ENCODE measurements at regions not wholly inside any gene's neighbourhood (a gene's known extent, or its start where the extent isn't known, plus 50 kb on each side); places are given as distances from the start of the nearest gene placed in this dataset.

DNA sequence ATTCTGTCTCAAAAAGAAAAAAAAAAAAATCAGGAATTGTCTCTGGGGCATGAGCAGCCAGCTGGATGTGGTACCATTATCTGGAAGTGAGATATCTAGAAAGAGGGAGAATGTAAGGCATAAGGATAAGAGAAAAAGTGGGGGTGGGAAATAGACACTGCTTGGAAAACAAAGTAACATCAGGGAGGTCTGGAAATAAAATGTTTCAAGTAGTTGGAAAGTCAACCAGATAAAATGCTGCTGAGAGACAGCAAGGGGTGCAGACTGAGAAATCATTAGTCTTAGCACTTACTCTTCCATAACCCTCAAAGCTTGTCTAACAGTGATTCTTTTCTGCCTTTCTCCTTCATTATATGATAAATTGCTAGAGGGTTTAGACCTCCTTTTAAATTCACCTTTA lies 159.7 kb upstream of the TBL1XR1 start:
- peak overlapping the region; percentile 97 for H2BK120ac ChIP-seq (ENCODE audit: low read depth, low read length)
- no peak overlapping the region for H3K4me3 ChIP-seq (ENCODE audit: low read length)
- H3K4me1 ChIP-seq (ENCODE audit: control insufficient read depth, low read depth, low read length), result peaks cover 30% of the 10 kb centered on the region
- peak overlapping the region; percentile 94 for H2BK5ac ChIP-seq (ENCODE audit: low read length)
- H3K79me1 ChIP-seq (ENCODE audit: low read length), result no peaks in the 10 kb centered on the region
- H3K23ac ChIP-seq (ENCODE audit: low read length), result no peak overlapping the region
- H3K9ac ChIP-seq (ENCODE audit: low read length), result no peak overlapping the region
- no peaks in the 10 kb centered on the region for H3K27me3 ChIP-seq (ENCODE audit: insufficient read depth, low read length, poor library complexity)
- no peaks in the 10 kb centered on the region for H3K79me2 ChIP-seq (ENCODE audit: control insufficient read depth, insufficient read depth, low read length)
- H3K36me3 ChIP-seq (ENCODE audit: control insufficient read depth, insufficient read depth, low read length), result no peaks in the 10 kb centered on the region
- DNase-seq, result no peak
- H2AK5ac ChIP-seq (ENCODE audit: low read length), result no peak overlapping the region
- H3K56ac ChIP-seq (ENCODE audit: low read length), result peak overlapping the region; percentile 90
- H2BK15ac ChIP-seq (replicated peaks; ENCODE audit: low read depth), result peak overlapping the region; percentile 77
- no peak overlapping the region for H4K8ac ChIP-seq (ENCODE audit: low read depth, low read length)
- no peak overlapping the region for H3K4me2 ChIP-seq (ENCODE audit: low read length)
- peak overlapping the region; percentile 92 for H3K18ac ChIP-seq (ENCODE audit: low read length)
- H4K5ac ChIP-seq (ENCODE audit: low read length), result no peak overlapping the region
- H3K4ac ChIP-seq (ENCODE audit: low read depth, low read length), result peak overlapping the region; percentile 84
- peak overlapping the region; percentile 99 for H3K27ac ChIP-seq (ENCODE audit: low read depth, low read length)

DNA sequence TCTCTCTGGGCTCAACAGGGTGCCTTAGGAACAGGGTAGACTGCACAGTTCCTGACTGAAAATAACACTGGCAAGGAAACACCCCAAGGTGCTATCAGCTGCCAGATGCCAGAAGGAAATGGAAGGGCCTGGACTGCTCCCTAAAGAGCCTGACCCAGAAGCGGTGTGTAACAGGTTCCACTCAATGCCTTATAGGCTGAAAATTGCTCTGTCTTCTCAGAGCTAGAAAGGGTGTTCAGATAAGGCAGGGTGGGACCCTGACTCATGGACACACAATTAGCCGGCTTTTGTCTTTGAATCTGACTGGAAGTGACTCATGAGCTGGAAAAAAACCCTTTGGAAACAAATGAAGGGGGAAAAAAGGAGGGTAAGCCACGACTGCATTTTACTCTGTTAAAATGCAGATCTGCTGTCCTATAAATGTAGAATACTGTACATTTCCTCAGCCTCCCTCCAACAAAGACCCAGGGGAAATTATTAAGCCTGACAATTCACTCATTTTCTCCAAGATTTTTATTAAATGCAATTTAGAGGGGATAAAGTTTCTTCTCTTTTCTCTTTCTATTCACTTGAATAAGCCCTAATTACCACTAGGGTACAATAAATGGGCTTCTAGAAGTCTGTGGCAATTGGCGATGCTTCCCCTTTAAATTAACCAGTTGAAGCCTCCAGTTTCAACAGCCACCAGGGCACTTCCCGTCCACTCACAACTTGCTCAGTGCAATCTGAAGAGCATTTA lies 160.2 kb upstream of the TBL1XR1 start:
- Histone ChIP-seq H3K4me1 (ENCODE audit: control insufficient read depth, low read depth, low read length) (peaks cover 30% of the 10 kb centered on the region), H2BK120ac (ENCODE audit: low read depth, low read length) (peak overlapping the region; percentile 98), H3K36me3 (ENCODE audit: control insufficient read depth, insufficient read depth, low read length) (no peaks in the 10 kb centered on the region), H2AK5ac (ENCODE audit: low read length) (peak overlapping the region; percentile 66), H3K4ac (ENCODE audit: low read depth, low read length) (peak overlapping the region; percentile 96), H4K5ac (ENCODE audit: low read length) (peak overlapping the region; percentile 65), H3K18ac (ENCODE audit: low read length) (peak overlapping the region; percentile 96), H3K56ac (ENCODE audit: low read length) (peak overlapping the region; percentile 90), H4K8ac (ENCODE audit: low read depth, low read length) (peak overlapping the region; percentile 67), H3K9ac (ENCODE audit: low read length) (peak overlapping the region; percentile 69), H3K27ac (ENCODE audit: low read depth, low read length) (peak overlapping the region; percentile 99), H2BK15ac (replicated peaks; ENCODE audit: low read depth) (peak overlapping the region; percentile 77), H3K27me3 (ENCODE audit: insufficient read depth, low read length, poor library complexity) (no peaks in the 10 kb centered on the region), H3K79me2 (ENCODE audit: control insufficient read depth, insufficient read depth, low read length) (no peaks in the 10 kb centered on the region), H3K4me2 (ENCODE audit: low read length) (no peak overlapping the region), H3K23ac (ENCODE audit: low read length) (no peak overlapping the region), H3K79me1 (ENCODE audit: low read length) (no peaks in the 10 kb centered on the region), H2BK5ac (ENCODE audit: low read length) (peak overlapping the region; percentile 100), H3K4me3 (ENCODE audit: low read length) (no peak overlapping the region)
- no CpG with 5 or more reads among the region's 5 CpGs for WGBS (ENCODE audit: extremely low coverage, insufficient coverage, low lambda C conversion rate)
- DNase-seq, result peak; percentile 88

DNA sequence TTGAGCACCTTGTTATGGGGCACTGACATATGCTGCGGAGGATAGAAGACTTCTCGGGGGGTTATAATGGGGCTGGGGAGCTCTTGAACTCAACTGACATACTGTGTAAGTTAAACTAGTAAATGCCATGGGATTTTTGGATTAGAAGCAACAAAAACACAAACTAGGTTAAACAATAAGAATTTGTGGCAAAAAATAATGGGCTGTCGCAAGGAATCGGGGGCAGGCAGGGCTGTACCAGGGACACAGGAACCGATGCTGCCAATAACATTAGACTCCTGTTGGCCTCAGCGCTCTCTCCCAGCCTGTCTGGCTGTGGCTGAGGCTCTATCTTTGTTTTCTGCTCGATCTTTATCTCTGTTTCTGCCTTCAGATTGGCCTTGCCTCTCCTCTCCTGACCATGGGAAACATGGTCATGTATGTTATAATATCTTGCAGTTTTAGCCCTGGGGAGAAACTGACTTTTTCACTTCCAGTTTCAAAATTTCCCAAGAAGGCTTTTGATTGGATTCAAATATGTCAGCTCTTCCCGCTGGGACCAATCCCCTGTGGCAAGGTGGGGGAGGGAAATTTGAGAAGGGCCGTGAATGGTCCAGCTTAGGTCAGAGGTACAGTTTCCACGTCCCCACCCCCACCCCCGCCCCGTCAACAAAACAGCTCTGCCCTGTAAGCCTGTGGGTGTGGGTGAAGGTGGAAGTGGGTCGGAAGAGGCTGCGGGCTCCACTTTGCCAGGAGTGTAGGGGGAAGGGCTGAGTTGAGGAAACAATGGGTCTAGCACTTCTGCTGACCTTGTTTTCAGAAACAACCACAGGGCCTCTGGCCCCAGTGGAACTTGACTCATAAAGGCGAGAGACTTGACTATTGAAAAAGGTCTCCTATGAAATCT lies 161.1 kb upstream of the TBL1XR1 start:
- DNase-seq, result peak; percentile 97
- peak overlapping the region; percentile 99 for H3K27ac ChIP-seq (ENCODE audit: low read depth, low read length)
- H3K4me3 ChIP-seq (ENCODE audit: low read length), result no peak overlapping the region

DNA sequence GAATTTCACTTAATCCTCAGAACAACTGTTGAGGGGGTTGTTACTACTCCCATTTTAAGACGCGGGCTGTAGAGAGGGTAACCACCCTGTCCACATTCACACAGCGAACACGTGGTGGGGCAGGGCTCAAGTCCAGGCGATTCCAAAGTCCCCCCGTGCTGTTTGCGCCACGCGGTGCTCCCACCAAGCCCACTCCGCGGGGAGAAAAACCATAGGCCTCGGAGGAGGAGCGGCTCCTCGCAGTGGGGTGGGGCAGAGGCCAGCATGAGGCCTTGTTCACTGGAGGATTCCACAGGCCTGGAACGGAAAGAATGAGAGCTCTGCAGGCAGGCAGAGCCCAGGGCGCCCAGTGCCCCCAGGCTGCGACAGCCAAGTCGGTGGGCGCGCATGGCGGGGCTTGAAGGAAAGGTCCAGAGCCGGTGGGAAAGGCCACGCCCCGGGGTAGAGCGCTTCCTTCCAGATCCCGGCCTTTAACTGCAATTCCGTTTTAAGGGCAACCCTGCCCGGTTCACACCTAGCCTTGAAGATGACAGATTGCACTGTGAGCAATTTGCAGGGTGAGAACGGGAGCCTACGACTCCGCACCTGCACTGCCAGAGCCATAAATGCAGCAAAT lies 161.8 kb upstream of the TBL1XR1 start:
- Histone ChIP-seq H3K9ac (ENCODE audit: low read length) (peak overlapping the region; percentile 76), H3K27me3 (ENCODE audit: insufficient read depth, low read length, poor library complexity) (no peaks in the 10 kb centered on the region), H3K4ac (ENCODE audit: low read depth, low read length) (peak overlapping the region; percentile 94), H3K56ac (ENCODE audit: low read length) (peak overlapping the region; percentile 95), H2BK15ac (replicated peaks; ENCODE audit: low read depth) (no peak overlapping the region), H3K79me2 (ENCODE audit: control insufficient read depth, insufficient read depth, low read length) (no peaks in the 10 kb centered on the region), H3K79me1 (ENCODE audit: low read length) (no peaks in the 10 kb centered on the region), H3K23ac (ENCODE audit: low read length) (peak overlapping the region; percentile 11), H3K4me1 (ENCODE audit: control insufficient read depth, low read depth, low read length) (peaks cover 32% of the 10 kb centered on the region), H4K5ac (ENCODE audit: low read length) (peak overlapping the region; percentile 88), H3K4me2 (ENCODE audit: low read length) (peak overlapping the region; percentile 60), H2BK120ac (ENCODE audit: low read depth, low read length) (peak overlapping the region; percentile 98), H4K8ac (ENCODE audit: low read depth, low read length) (peak overlapping the region; percentile 77), H3K4me3 (ENCODE audit: low read length) (no peak overlapping the region), H2BK5ac (ENCODE audit: low read length) (peak overlapping the region; percentile 100), H3K27ac (ENCODE audit: low read depth, low read length) (peak overlapping the region; percentile 99), H2AK5ac (ENCODE audit: low read length) (peak overlapping the region; percentile 61), H3K36me3 (ENCODE audit: control insufficient read depth, insufficient read depth, low read length) (no peaks in the 10 kb centered on the region), H3K18ac (ENCODE audit: low read length) (peak overlapping the region; percentile 98)
- peak; percentile 98 for DNase-seq
- whole genome bisulfite sequencing (ENCODE audit: extremely low coverage, insufficient coverage, low lambda C conversion rate), result no CpG with 5 or more reads among the region's 31 CpGs

More for the DNA sequence above, 161.1 kb upstream of the TBL1XR1 start:
- Histone ChIP-seq H3K9ac (ENCODE audit: low read length) (peak overlapping the region; percentile 76), H3K4me1 (ENCODE audit: control insufficient read depth, low read depth, low read length) (peaks cover 32% of the 10 kb centered on the region), H3K79me2 (ENCODE audit: control insufficient read depth, insufficient read depth, low read length) (no peaks in the 10 kb centered on the region), H3K4me2 (ENCODE audit: low read length) (peak overlapping the region; percentile 37), H2BK15ac (replicated peaks; ENCODE audit: low read depth) (peak overlapping the region; percentile 75), H3K4ac (ENCODE audit: low read depth, low read length) (peak overlapping the region; percentile 96), H3K36me3 (ENCODE audit: control insufficient read depth, insufficient read depth, low read length) (no peaks in the 10 kb centered on the region), H3K23ac (ENCODE audit: low read length) (peak overlapping the region; percentile 96), H4K8ac (ENCODE audit: low read depth, low read length) (peak overlapping the region; percentile 67), H2AK5ac (ENCODE audit: low read length) (peak overlapping the region; percentile 70), H3K18ac (ENCODE audit: low read length) (peak overlapping the region; percentile 98), H3K79me1 (ENCODE audit: low read length) (no peaks in the 10 kb centered on the region), H3K27me3 (ENCODE audit: insufficient read depth, low read length, poor library complexity) (no peaks in the 10 kb centered on the region), H2BK5ac (ENCODE audit: low read length) (peak overlapping the region; percentile 100), H3K56ac (ENCODE audit: low read length) (peak overlapping the region; percentile 95), H2BK120ac (ENCODE audit: low read depth, low read length) (peak overlapping the region; percentile 98), H4K5ac (ENCODE audit: low read length) (peak overlapping the region; percentile 85)
- WGBS (ENCODE audit: extremely low coverage, insufficient coverage, low lambda C conversion rate), result no CpG with 5 or more reads among the region's 15 CpGs

DNA sequence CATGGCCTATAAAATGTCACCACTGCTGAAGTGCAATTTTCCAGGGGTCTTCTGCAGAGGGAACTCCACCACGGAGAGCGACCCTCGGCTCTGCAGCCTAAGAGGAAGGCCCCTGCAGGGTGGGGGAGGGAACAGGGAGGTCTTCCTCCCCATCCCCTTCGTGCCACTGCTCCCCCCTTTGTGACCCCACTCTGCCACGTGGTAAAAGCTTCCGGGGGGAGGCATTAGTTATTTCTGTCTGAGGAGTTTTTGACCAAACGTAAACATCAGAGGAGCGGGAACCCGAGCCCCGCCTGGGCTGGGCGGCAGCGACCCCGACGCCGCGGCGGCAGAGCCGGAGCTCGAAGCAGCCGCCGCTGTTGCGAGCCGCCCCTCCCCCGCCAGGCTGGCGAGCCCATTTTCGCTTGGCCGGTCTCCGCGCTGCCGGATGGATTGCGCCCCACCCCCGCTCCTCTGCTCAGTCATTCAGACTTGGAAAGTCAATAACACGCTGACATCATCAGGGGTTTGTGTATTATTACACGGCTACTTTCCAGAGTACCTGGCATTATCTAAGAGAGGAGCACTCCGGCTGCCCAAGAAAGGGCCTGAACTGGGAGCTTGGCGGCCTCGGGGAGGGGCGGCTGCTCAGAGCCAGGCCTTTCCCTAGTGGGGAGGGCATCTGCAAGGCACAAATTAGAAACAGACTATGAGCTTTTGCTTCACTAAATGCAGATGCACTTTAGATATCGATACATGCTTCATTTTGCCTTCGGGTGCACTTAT lies 162.5 kb upstream of the TBL1XR1 start:
- H2BK15ac ChIP-seq (replicated peaks; ENCODE audit: low read depth), result no peak overlapping the region
- H4K8ac ChIP-seq (ENCODE audit: low read depth, low read length), result peak overlapping the region; percentile 77
- H3K36me3 ChIP-seq (ENCODE audit: control insufficient read depth, insufficient read depth, low read length), result no peaks in the 10 kb centered on the region
- H2BK5ac ChIP-seq (ENCODE audit: low read length), result peak overlapping the region; percentile 100
- H3K27me3 ChIP-seq (ENCODE audit: insufficient read depth, low read length, poor library complexity), result no peaks in the 10 kb centered on the region
- H2BK120ac ChIP-seq (ENCODE audit: low read depth, low read length), result peak overlapping the region; percentile 23
- H3K4me2 ChIP-seq (ENCODE audit: low read length), result peak overlapping the region; percentile 60
- no peaks in the 10 kb centered on the region for H3K79me1 ChIP-seq (ENCODE audit: low read length)
- peak overlapping the region; percentile 61 for H2AK5ac ChIP-seq (ENCODE audit: low read length)
- H3K4me1 ChIP-seq (ENCODE audit: control insufficient read depth, low read depth, low read length), result peaks cover 32% of the 10 kb centered on the region
- no peaks in the 10 kb centered on the region for H3K79me2 ChIP-seq (ENCODE audit: control insufficient read depth, insufficient read depth, low read length)
- H3K4me3 ChIP-seq (ENCODE audit: low read length), result no peak overlapping the region
- peak overlapping the region; percentile 94 for H3K4ac ChIP-seq (ENCODE audit: low read depth, low read length)
- peak overlapping the region; percentile 76 for H3K9ac ChIP-seq (ENCODE audit: low read length)
- no peak overlapping the region for H3K23ac ChIP-seq (ENCODE audit: low read length)
- peak overlapping the region; percentile 99 for H3K27ac ChIP-seq (ENCODE audit: low read depth, low read length)
- H3K18ac ChIP-seq (ENCODE audit: low read length), result peak overlapping the region; percentile 98
- no CpG with 5 or more reads among the region's 40 CpGs for WGBS (ENCODE audit: extremely low coverage, insufficient coverage, low lambda C conversion rate)
- peak overlapping the region; percentile 95 for H3K56ac ChIP-seq (ENCODE audit: low read length)
- H4K5ac ChIP-seq (ENCODE audit: low read length), result peak overlapping the region; percentile 88
- DNase-seq, result peak; percentile 100

All from mesendoderm (in vitro differentiated cells).